WTC11 (cell line): ENCODE measurements at regions not wholly inside any gene's neighbourhood (a gene's known extent, or its start where the extent isn't known, plus 50 kb on each side); places are given as distances from the start of the nearest gene placed in this dataset.

Experiments
- ATAC-seq: fragments of 200-7000 bp; cut with Tn5 transposase; 2 replicates; pipeline ENCODE4 v1.10.0; 2021; ENCODE audit warnings: mild to moderate bottlenecking, moderate library complexity
- CTCF ChIA-PET: fragments of 300-600 bp; sonication (Branson Sonifier 250); formaldehyde crosslinking; loops from one replicate; lab custom pipeline; 2021; ENCODE audit warnings: antibody characterized with exemption; lab: Charles Lee
- POLR2A ChIA-PET: fragments of 350-600 bp; sonication (Branson Sonifier 250); formaldehyde crosslinking; loops from one replicate; lab custom pipeline; 2021; ENCODE audit warnings: antibody characterized with exemption; lab: Charles Lee
- DNase-seq: peaks from one replicate; pipeline ENCODE4 v3.0.0; 2021; ENCODE audit warnings: low spot score
- H3K27ac Mint-ChIP-seq: 2 replicates; pipeline ENCODE4 v1.8.0; 2021; ENCODE audit warnings: mixed read lengths
- H3K27me3 Mint-ChIP-seq: 2 replicates; pipeline ENCODE4 v1.8.0; 2021; ENCODE audit warnings: low read depth, mild to moderate bottlenecking, moderate library complexity, mixed read lengths
- H3K36me3 Mint-ChIP-seq: 2 replicates; pipeline ENCODE4 v1.8.0; 2021; ENCODE audit warnings: mixed read lengths
- H3K4me1 Mint-ChIP-seq: 2 replicates; pipeline ENCODE4 v1.8.0; 2022; ENCODE audit warnings: mixed read lengths
- H3K4me3 Mint-ChIP-seq: 2 replicates; pipeline ENCODE4 v1.8.0; 2021; ENCODE audit warnings: mild to moderate bottlenecking, moderate library complexity, mixed read lengths
- H3K9me3 Mint-ChIP-seq: 2 replicates; pipeline ENCODE4 v1.8.0; 2021; ENCODE audit warnings: mixed read lengths
- ATF1 ChIP-seq: sonication (generic); formaldehyde crosslinking; IDR thresholded peaks from 2 replicates; pipeline ENCODE4 v1.8.1; 2023; ENCODE audit warnings: mild to moderate bottlenecking, moderate library complexity, missing genetic modification reagents
- CBFB ChIP-seq: sonication (generic); formaldehyde crosslinking; IDR thresholded peaks from 2 replicates; pipeline ENCODE4 v1.8.1; 2022; ENCODE audit warnings: mild to moderate bottlenecking, low read depth, missing genetic modification reagents
- FOXJ3 ChIP-seq: sonication (generic); formaldehyde crosslinking; IDR thresholded peaks from 2 replicates; pipeline ENCODE4 v1.9.0; 2021; ENCODE audit warnings: missing genetic modification reagents, mild to moderate bottlenecking, borderline replicate concordance
- GTF2I ChIP-seq: fragments of 250-450 bp; sonication (Bioruptor Pico); conservative IDR thresholded peaks from 2 replicates; pipeline ENCODE4 v1.4.0; 2021; ENCODE audit warnings: mild to moderate bottlenecking
- IRF1 ChIP-seq: sonication (generic); formaldehyde crosslinking; IDR thresholded peaks from 2 replicates; pipeline ENCODE4 v1.8.0; 2023; ENCODE audit warnings: missing genetic modification reagents
- KAT7 ChIP-seq: sonication (generic); formaldehyde crosslinking; IDR thresholded peaks from 2 replicates; pipeline ENCODE4 v1.8.1; 2023; ENCODE audit warnings: missing genetic modification reagents, mild to moderate bottlenecking, borderline replicate concordance
- NFE2L1 ChIP-seq: sonication (generic); formaldehyde crosslinking; IDR thresholded peaks from 2 replicates; pipeline ENCODE4 v1.8.1; 2023; ENCODE audit warnings: missing genetic modification reagents
- ZBTB21 ChIP-seq: sonication (generic); formaldehyde crosslinking; IDR thresholded peaks from 2 replicates; pipeline ENCODE4 v1.8.1; 2023; ENCODE audit warnings: mild to moderate bottlenecking, missing genetic modification reagents, borderline replicate concordance
- ZNF138 ChIP-seq: sonication (generic); formaldehyde crosslinking; conservative IDR thresholded peaks from 2 replicates; pipeline ENCODE4 v1.8.1; 2022; ENCODE audit warnings: mild to moderate bottlenecking, moderate library complexity, missing genetic modification reagents
- ZNF425 ChIP-seq: fragments of 250-450 bp; sonication (Bioruptor Pico); conservative IDR thresholded peaks from 2 replicates; pipeline ENCODE4 v1.9.0; 2021; ENCODE audit warnings: mild to moderate bottlenecking
- TF ChIP-seq, protein P1 (sequence below): sonication (generic); formaldehyde crosslinking; IDR thresholded peaks from 2 replicates; pipeline ENCODE4 v1.8.1; 2022; ENCODE audit warnings: missing genetic modification reagents, borderline replicate concordance
- TF ChIP-seq, protein P2 (sequence below): fragments of 250-450 bp; sonication (Bioruptor Pico); IDR thresholded peaks from 2 replicates; pipeline ENCODE4 v1.9.0; 2021; ENCODE audit warnings: mild to moderate bottlenecking
- TF ChIP-seq, protein P3 (sequence below): fragments of 250-450 bp; sonication (Bioruptor Pico); IDR thresholded peaks from 2 replicates; pipeline ENCODE4 v1.9.0; 2021; ENCODE audit warnings: mild to moderate bottlenecking, borderline replicate concordance
- TF ChIP-seq, protein P4 (sequence below): sonication (generic); formaldehyde crosslinking; IDR thresholded peaks from 2 replicates; pipeline ENCODE4 v1.8.0; 2022; ENCODE audit warnings: missing genetic modification reagents
- TF ChIP-seq, protein P5 (sequence below): sonication (generic); formaldehyde crosslinking; IDR thresholded peaks from 2 replicates; pipeline ENCODE4 v1.8.0; 2023; ENCODE audit warnings: missing genetic modification reagents, mild to moderate bottlenecking, borderline replicate concordance

- DNase-seq (no peak), ATAC-seq (no peak)
- ChIA-PET POLR2A (no interaction called here), CTCF (no interaction called here)
- Mint-ChIP-seq H3K9me3 (peaks cover 10% of the 10 kb centered on the region), H3K4me1 (peaks cover 8% of the 10 kb centered on the region), H3K27ac (no peak overlapping the region), H3K36me3 (peaks cover 6% of the 10 kb centered on the region), H3K4me3 (no peak overlapping the region), H3K27me3 (peaks cover 31% of the 10 kb centered on the region)
- TF ChIP-seq ATF1 (CRISPR knock-in tag) (no peak), ZNF138 (no peak), IRF1 (CRISPR knock-in tag) (no peak), NFE2L1 (CRISPR knock-in tag) (no peak), KAT7 (CRISPR knock-in tag) (no peak), ZBTB21 (CRISPR knock-in tag) (no peak), FOXJ3 (CRISPR knock-in tag) (no peak), GTF2I (no peak), CBFB (CRISPR knock-in tag) (no peak), ZNF425 (no peak)
- TF ChIP-seq, protein P1, sequence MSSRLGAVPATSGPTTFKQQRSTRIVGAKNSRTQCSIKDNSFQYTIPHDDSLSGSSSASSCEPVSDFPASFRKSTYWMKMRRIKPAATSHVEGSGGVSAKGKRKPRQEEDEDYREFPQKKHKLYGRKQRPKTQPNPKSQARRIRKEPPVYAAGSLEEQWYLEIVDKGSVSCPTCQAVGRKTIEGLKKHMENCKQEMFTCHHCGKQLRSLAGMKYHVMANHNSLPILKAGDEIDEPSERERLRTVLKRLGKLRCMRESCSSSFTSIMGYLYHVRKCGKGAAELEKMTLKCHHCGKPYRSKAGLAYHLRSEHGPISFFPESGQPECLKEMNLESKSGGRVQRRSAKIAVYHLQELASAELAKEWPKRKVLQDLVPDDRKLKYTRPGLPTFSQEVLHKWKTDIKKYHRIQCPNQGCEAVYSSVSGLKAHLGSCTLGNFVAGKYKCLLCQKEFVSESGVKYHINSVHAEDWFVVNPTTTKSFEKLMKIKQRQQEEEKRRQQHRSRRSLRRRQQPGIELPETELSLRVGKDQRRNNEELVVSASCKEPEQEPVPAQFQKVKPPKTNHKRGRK (CRISPR knock-in tag): no peak
- TF ChIP-seq, protein P2, sequence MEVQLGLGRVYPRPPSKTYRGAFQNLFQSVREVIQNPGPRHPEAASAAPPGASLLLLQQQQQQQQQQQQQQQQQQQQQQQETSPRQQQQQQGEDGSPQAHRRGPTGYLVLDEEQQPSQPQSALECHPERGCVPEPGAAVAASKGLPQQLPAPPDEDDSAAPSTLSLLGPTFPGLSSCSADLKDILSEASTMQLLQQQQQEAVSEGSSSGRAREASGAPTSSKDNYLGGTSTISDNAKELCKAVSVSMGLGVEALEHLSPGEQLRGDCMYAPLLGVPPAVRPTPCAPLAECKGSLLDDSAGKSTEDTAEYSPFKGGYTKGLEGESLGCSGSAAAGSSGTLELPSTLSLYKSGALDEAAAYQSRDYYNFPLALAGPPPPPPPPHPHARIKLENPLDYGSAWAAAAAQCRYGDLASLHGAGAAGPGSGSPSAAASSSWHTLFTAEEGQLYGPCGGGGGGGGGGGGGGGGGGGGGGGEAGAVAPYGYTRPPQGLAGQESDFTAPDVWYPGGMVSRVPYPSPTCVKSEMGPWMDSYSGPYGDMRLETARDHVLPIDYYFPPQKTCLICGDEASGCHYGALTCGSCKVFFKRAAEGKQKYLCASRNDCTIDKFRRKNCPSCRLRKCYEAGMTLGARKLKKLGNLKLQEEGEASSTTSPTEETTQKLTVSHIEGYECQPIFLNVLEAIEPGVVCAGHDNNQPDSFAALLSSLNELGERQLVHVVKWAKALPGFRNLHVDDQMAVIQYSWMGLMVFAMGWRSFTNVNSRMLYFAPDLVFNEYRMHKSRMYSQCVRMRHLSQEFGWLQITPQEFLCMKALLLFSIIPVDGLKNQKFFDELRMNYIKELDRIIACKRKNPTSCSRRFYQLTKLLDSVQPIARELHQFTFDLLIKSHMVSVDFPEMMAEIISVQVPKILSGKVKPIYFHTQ (CRISPR knock-in tag): no peak
- TF ChIP-seq, protein P3, sequence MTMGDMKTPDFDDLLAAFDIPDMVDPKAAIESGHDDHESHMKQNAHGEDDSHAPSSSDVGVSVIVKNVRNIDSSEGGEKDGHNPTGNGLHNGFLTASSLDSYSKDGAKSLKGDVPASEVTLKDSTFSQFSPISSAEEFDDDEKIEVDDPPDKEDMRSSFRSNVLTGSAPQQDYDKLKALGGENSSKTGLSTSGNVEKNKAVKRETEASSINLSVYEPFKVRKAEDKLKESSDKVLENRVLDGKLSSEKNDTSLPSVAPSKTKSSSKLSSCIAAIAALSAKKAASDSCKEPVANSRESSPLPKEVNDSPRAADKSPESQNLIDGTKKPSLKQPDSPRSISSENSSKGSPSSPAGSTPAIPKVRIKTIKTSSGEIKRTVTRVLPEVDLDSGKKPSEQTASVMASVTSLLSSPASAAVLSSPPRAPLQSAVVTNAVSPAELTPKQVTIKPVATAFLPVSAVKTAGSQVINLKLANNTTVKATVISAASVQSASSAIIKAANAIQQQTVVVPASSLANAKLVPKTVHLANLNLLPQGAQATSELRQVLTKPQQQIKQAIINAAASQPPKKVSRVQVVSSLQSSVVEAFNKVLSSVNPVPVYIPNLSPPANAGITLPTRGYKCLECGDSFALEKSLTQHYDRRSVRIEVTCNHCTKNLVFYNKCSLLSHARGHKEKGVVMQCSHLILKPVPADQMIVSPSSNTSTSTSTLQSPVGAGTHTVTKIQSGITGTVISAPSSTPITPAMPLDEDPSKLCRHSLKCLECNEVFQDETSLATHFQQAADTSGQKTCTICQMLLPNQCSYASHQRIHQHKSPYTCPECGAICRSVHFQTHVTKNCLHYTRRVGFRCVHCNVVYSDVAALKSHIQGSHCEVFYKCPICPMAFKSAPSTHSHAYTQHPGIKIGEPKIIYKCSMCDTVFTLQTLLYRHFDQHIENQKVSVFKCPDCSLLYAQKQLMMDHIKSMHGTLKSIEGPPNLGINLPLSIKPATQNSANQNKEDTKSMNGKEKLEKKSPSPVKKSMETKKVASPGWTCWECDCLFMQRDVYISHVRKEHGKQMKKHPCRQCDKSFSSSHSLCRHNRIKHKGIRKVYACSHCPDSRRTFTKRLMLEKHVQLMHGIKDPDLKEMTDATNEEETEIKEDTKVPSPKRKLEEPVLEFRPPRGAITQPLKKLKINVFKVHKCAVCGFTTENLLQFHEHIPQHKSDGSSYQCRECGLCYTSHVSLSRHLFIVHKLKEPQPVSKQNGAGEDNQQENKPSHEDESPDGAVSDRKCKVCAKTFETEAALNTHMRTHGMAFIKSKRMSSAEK (CRISPR knock-in tag): no peak
- TF ChIP-seq, protein P4, sequence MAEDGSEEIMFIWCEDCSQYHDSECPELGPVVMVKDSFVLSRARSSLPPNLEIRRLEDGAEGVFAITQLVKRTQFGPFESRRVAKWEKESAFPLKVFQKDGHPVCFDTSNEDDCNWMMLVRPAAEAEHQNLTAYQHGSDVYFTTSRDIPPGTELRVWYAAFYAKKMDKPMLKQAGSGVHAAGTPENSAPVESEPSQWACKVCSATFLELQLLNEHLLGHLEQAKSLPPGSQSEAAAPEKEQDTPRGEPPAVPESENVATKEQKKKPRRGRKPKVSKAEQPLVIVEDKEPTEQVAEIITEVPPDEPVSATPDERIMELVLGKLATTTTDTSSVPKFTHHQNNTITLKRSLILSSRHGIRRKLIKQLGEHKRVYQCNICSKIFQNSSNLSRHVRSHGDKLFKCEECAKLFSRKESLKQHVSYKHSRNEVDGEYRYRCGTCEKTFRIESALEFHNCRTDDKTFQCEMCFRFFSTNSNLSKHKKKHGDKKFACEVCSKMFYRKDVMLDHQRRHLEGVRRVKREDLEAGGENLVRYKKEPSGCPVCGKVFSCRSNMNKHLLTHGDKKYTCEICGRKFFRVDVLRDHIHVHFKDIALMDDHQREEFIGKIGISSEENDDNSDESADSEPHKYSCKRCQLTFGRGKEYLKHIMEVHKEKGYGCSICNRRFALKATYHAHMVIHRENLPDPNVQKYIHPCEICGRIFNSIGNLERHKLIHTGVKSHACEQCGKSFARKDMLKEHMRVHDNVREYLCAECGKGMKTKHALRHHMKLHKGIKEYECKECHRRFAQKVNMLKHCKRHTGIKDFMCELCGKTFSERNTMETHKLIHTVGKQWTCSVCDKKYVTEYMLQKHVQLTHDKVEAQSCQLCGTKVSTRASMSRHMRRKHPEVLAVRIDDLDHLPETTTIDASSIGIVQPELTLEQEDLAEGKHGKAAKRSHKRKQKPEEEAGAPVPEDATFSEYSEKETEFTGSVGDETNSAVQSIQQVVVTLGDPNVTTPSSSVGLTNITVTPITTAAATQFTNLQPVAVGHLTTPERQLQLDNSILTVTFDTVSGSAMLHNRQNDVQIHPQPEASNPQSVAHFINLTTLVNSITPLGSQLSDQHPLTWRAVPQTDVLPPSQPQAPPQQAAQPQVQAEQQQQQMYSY (CRISPR knock-in tag): no peak
- TF ChIP-seq, protein P5, sequence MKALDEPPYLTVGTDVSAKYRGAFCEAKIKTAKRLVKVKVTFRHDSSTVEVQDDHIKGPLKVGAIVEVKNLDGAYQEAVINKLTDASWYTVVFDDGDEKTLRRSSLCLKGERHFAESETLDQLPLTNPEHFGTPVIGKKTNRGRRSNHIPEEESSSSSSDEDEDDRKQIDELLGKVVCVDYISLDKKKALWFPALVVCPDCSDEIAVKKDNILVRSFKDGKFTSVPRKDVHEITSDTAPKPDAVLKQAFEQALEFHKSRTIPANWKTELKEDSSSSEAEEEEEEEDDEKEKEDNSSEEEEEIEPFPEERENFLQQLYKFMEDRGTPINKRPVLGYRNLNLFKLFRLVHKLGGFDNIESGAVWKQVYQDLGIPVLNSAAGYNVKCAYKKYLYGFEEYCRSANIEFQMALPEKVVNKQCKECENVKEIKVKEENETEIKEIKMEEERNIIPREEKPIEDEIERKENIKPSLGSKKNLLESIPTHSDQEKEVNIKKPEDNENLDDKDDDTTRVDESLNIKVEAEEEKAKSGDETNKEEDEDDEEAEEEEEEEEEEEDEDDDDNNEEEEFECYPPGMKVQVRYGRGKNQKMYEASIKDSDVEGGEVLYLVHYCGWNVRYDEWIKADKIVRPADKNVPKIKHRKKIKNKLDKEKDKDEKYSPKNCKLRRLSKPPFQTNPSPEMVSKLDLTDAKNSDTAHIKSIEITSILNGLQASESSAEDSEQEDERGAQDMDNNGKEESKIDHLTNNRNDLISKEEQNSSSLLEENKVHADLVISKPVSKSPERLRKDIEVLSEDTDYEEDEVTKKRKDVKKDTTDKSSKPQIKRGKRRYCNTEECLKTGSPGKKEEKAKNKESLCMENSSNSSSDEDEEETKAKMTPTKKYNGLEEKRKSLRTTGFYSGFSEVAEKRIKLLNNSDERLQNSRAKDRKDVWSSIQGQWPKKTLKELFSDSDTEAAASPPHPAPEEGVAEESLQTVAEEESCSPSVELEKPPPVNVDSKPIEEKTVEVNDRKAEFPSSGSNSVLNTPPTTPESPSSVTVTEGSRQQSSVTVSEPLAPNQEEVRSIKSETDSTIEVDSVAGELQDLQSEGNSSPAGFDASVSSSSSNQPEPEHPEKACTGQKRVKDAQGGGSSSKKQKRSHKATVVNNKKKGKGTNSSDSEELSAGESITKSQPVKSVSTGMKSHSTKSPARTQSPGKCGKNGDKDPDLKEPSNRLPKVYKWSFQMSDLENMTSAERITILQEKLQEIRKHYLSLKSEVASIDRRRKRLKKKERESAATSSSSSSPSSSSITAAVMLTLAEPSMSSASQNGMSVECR (CRISPR knock-in tag): no peak
These were observed 557.9 kb upstream of the ID4 start for GRCh38 chr6:19279273-19279684.
